ENCODE measurements at regions not wholly inside any gene's neighbourhood (a gene's known extent, or its start where the extent isn't known, plus 50 kb on each side); places are given as distances from the start of the nearest gene placed in this dataset.
"Not testable (repeated sequence)": the region's sequence is repeated elsewhere in the genome, so short reads cannot be mapped to it uniquely, and the experiment has no call there.

DNA sequence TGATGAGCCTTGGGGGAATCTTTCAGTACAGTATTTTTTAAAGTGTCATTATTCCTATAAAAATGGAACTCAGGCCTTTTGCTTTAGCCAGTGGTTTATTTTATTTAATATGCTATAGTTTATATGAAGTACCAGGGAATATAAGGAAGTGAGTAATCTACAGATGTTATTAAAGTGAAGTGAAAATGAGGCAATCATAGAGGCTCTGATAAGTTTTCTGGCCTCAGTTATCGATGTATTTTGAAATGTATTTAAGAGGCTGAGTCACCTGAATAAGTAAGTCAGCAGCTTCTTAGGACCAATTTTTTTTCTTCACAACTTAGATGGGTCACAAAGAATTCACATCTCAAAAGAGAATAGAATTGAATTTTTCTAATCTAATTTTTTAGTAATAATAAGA is 829.0 kb downstream of the DNAH5 start:
- TF ChIP-seq, protein P1, sequence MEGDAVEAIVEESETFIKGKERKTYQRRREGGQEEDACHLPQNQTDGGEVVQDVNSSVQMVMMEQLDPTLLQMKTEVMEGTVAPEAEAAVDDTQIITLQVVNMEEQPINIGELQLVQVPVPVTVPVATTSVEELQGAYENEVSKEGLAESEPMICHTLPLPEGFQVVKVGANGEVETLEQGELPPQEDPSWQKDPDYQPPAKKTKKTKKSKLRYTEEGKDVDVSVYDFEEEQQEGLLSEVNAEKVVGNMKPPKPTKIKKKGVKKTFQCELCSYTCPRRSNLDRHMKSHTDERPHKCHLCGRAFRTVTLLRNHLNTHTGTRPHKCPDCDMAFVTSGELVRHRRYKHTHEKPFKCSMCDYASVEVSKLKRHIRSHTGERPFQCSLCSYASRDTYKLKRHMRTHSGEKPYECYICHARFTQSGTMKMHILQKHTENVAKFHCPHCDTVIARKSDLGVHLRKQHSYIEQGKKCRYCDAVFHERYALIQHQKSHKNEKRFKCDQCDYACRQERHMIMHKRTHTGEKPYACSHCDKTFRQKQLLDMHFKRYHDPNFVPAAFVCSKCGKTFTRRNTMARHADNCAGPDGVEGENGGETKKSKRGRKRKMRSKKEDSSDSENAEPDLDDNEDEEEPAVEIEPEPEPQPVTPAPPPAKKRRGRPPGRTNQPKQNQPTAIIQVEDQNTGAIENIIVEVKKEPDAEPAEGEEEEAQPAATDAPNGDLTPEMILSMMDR (IDR thresholded peaks at IDR 0.05), result no peak
- TF ChIP-seq EP300 (IDR thresholded peaks at IDR 0.05) (no peak), POLR2A (IDR thresholded peaks at IDR 0.05) (no peak)
- Histone ChIP-seq H3K27ac (no peak overlapping the region), H3K36me3 (no peaks in the 10 kb centered on the region), H3K4me1 (ENCODE audit: insufficient read depth) (no peaks in the 10 kb centered on the region), H3K4me3 (no peak overlapping the region), H3K27me3 (no peaks in the 10 kb centered on the region), H3K9me3 (no peaks in the 10 kb centered on the region)
- intact Hi-C loops (cut with DNase I), result no loop called here
- DNase-seq, result no peak
- 75 to 86% (median 79%) methylated on average over 1 of the region's 1 CpG for WGBS, 3 donors

DNA sequence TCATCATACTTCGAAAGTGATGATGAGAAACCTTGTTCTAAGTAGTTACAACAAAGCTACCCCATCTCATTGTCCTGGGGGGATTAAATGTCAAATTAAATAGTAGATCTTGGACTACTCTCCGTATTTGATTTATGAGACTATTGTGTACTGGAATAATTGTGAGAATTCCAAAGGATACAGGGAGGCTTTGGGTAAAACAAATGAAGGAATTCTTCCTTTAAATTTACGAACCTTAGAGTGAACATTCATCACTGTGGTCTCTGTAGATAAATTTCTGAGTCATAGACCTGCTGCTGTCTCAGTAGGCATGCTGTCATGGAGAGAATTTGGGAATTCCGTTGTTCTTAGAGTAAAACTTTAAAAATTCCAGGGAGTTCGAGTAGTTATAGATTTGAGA is 836.2 kb downstream of the DNAH5 start:
- Histone ChIP-seq H3K4me1 (ENCODE audit: insufficient read depth) (no peaks in the 10 kb centered on the region), H3K4me3 (no peak overlapping the region), H3K36me3 (no peaks in the 10 kb centered on the region), H3K27ac (no peak overlapping the region), H3K9me3 (no peaks in the 10 kb centered on the region), H3K27me3 (no peaks in the 10 kb centered on the region)
- TF ChIP-seq, protein P1 (IDR thresholded peaks at IDR 0.05), result no peak
- TF ChIP-seq POLR2A (IDR thresholded peaks at IDR 0.05), result no peak
- TF ChIP-seq EP300 (IDR thresholded peaks at IDR 0.05), result no peak
- no peak for DNase-seq
- WGBS, 3 donors, result 19 to 33% (median 26%) methylated on average over 5 of the region's 5 CpGs
- intact Hi-C loops (cut with DNase I), result no loop called here

DNA sequence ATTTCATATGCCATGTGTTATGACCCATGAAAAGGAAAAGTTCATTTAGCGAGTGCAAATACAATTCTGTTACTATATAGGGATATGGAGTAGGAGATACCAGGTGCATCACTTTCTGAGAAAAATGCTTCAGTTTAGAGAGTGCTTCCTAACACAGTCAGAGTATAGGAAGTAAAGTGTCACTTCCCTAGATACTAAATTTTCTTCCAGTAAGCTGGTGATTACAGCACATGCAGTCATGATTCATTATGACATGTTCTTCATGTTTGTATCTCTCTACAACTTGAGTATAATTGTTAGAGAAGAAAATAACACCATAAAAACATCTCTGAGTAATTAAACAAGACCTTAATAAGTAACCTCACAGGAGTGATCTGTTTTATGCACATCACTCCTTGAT is 837.0 kb downstream of the DNAH5 start:
- H3K36me3 ChIP-seq, result no peaks in the 10 kb centered on the region
- no peak for DNase-seq
- no peak overlapping the region for H3K27ac ChIP-seq
- intact Hi-C loops (cut with DNase I), result no loop called here
- H3K4me1 ChIP-seq (ENCODE audit: insufficient read depth), result no peaks in the 10 kb centered on the region
- H3K27me3 ChIP-seq, result no peaks in the 10 kb centered on the region
- WGBS, 3 donors, result 74 to 79% (median 75%) methylated on average over 1 of the region's 1 CpG
- TF ChIP-seq EP300 (IDR thresholded peaks at IDR 0.05), result no peak
- TF ChIP-seq POLR2A (IDR thresholded peaks at IDR 0.05), result no peak
- no peak overlapping the region for H3K4me3 ChIP-seq
- H3K9me3 ChIP-seq, result no peaks in the 10 kb centered on the region

DNA sequence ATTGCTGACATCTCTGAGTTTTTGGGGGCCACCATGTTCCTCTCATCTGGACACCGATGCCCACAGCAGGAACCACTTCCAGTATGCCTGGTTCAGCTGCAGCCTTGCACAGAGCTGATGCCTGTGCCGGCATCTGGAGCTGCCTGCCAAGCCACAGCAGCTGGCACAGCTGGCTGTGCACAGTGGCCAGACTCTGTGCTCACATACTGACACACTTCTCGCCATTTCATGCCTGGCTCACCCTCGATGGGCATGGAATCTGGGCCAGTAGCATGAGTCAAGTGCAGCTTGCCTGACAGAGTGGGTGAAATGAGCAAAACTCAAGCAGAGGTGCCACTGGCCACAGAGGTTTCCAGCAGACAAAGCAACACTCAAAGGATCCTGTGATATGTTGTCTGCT is 863.4 kb downstream of the DNAH5 start:
- no peak overlapping the region for H3K27ac ChIP-seq
- no peak for DNase-seq
- 58 to 71% (median 70%) methylated on average over 4 of the region's 4 CpGs for WGBS, 3 donors
- no peaks in the 10 kb centered on the region for H3K9me3 ChIP-seq
- no peak overlapping the region for H3K4me3 ChIP-seq
- no peaks in the 10 kb centered on the region for H3K4me1 ChIP-seq (ENCODE audit: insufficient read depth)
- H3K36me3 ChIP-seq, result no peaks in the 10 kb centered on the region
- H3K27me3 ChIP-seq, result no peaks in the 10 kb centered on the region
- intact Hi-C loops (cut with DNase I), result no loop called here
- no peak for TF ChIP-seq POLR2A (IDR thresholded peaks at IDR 0.05)
- TF ChIP-seq EP300 (IDR thresholded peaks at IDR 0.05), result no peak
- TF ChIP-seq, protein P1 (IDR thresholded peaks at IDR 0.05), result no peak

DNA sequence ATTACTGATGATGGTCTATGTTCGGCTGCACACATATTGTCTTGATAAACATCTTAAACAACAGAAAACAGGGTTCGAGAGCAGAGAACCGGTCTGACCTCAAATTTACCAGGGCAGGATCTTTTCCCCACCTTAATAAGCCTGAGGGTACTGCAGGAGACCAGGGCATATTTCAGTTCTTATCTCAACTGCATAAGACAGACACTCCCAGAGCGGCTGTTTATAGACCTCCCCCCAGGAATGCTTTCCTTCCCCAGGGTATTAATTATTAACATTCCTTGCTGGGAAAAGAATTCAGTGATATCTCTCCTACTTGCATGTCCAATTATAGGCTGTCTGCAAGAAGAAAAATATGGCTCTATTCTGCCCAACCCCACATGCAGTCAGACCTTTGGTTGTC is 871.6 kb downstream of the DNAH5 start:
- DNase-seq; H3K9me3 ChIP-seq; H3K27me3 ChIP-seq; H3K27ac ChIP-seq; H3K36me3 ChIP-seq; H3K4me3 ChIP-seq; H3K4me1 ChIP-seq (ENCODE audit: insufficient read depth); intact Hi-C loops (cut with DNase I): not testable (repeated sequence)
- 71 to 82% (median 74%) methylated on average over 4 of the region's 4 CpGs for WGBS, 3 donors

DNA sequence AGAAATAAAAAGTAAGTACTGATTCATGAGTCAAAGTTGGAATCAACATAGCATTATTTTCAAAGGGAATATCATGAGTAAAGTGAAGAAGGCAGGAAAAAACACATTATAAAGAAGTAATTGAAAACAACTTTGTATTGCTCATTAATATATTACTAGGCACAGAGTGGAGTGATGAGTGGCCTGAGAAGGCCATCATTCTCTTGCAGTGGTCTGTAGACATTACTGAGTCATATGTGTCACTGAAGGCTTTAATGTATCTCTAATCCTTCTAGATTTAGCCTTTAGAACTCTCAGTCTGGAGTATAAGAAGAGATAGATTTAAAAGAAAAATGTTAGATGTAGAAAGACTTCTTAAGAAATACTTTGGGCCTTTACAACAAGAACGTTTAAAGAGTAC is 881.4 kb downstream of the DNAH5 start:
- intact Hi-C loops (cut with DNase I), result no loop called here
- no peaks in the 10 kb centered on the region for H3K9me3 ChIP-seq
- 57 to 72% (median 63%) methylated on average over 1 of the region's 1 CpG for WGBS, 3 donors

More for the DNA sequence above, 881.4 kb downstream of the DNAH5 start:
- Histone ChIP-seq H3K27me3 (no peaks in the 10 kb centered on the region), H3K4me1 (ENCODE audit: insufficient read depth) (no peaks in the 10 kb centered on the region), H3K36me3 (no peaks in the 10 kb centered on the region), H3K27ac (no peak overlapping the region), H3K4me3 (no peak overlapping the region)
- DNase-seq, result no peak
- TF ChIP-seq, protein P1 (IDR thresholded peaks at IDR 0.05), result no peak
- TF ChIP-seq POLR2A (IDR thresholded peaks at IDR 0.05), result no peak
- TF ChIP-seq EP300 (IDR thresholded peaks at IDR 0.05), result no peak
